OCI-LY1 (cell line): ENCODE measurements at regions not wholly inside any gene's neighbourhood (a gene's known extent, or its start where the extent isn't known, plus 50 kb on each side); places are given as distances from the start of the nearest gene placed in this dataset.

Source experiments
- H2AFZ ChIP-seq: fragments of 200-600 bp; sonication (generic), shearing (Covaris generic); 2 replicates; pipeline ENCODE4 v1.6.0; 2014; ENCODE audit warnings: antibody characterized with exemption, mild to moderate bottlenecking, low read length
- H3F3A ChIP-seq: fragments of 200-600 bp; sonication (generic), shearing (Covaris generic); 2 replicates; pipeline ENCODE4 v1.6.0; 2014; ENCODE audit warnings: mild to moderate bottlenecking, antibody characterized with exemption, low read length, moderate library complexity; ENCODE audit not compliant: insufficient read depth
- H3K27ac ChIP-seq: fragments of 200-600 bp; sonication (generic); 2 replicates; pipeline ENCODE4 v1.5.1; 2014; ENCODE audit warnings: low read length, mixed run types, mild to moderate bottlenecking, low read depth; ENCODE audit not compliant: poor library complexity, severe bottlenecking
- H3K27me3 ChIP-seq: fragments of 200-600 bp; sonication (generic); 2 replicates; pipeline ENCODE4 v1.6.0; 2014; ENCODE audit warnings: antibody characterized with exemption, mild to moderate bottlenecking, low read length, moderate library complexity; ENCODE audit not compliant: insufficient read depth
- H3K36me3 ChIP-seq: fragments of 200-600 bp; sonication (generic); 2 replicates; pipeline ENCODE4 v1.6.1; 2014; ENCODE audit warnings: mild to moderate bottlenecking, antibody characterized with exemption, low read length, moderate library complexity, mixed read lengths; ENCODE audit not compliant: insufficient read depth
- H3K4me1 ChIP-seq: fragments of 200-600 bp; sonication (generic); 2 replicates; pipeline ENCODE4 v1.5.1; 2014; ENCODE audit warnings: mild to moderate bottlenecking, low read length, moderate library complexity; ENCODE audit not compliant: insufficient read depth, severe bottlenecking
- H3K4me2 ChIP-seq: fragments of 200-600 bp; sonication (generic), shearing (Covaris generic); 2 replicates; pipeline ENCODE4 v1.6.1; 2014; ENCODE audit warnings: low read length
- H3K4me3 ChIP-seq: fragments of 200-600 bp; sonication (generic); 2 replicates; pipeline ENCODE4 v1.5.1; 2014; ENCODE audit warnings: low read length, low read depth, mild to moderate bottlenecking, mixed read lengths; ENCODE audit not compliant: poor library complexity, severe bottlenecking
- H3K79me2 ChIP-seq: fragments of 200-600 bp; shearing (Covaris generic); 2 replicates; pipeline ENCODE4 v1.6.1; 2016; ENCODE audit warnings: mixed run types, low read length, mixed read lengths; ENCODE audit not compliant: insufficient read depth
- H3K9ac ChIP-seq: fragments of 200-600 bp; sonication (generic), shearing (Covaris generic); 2 replicates; pipeline ENCODE4 v1.6.1; 2014; ENCODE audit warnings: mild to moderate bottlenecking, low read length, mixed read lengths
- H3K9me2 ChIP-seq: fragments of 200-600 bp; sonication (generic), shearing (Covaris generic); 2 replicates; pipeline ENCODE4 v1.6.1; 2014; ENCODE audit warnings: low read depth, mild to moderate bottlenecking, low read length, mixed read lengths
- H3K9me3 ChIP-seq: fragments of 200-600 bp; shearing (Covaris generic); 2 replicates; pipeline ENCODE4 v1.6.1; 2014; ENCODE audit warnings: low read length, mixed read lengths
- H4K20me1 ChIP-seq: fragments of 200-600 bp; sonication (generic), shearing (Covaris generic); 2 replicates; pipeline ENCODE4 v1.6.0; 2016; ENCODE audit warnings: mild to moderate bottlenecking, low read length; ENCODE audit not compliant: insufficient read depth
- CTCF ChIP-seq: fragments of 200-600 bp; sonication (generic), shearing (Covaris generic); IDR thresholded peaks from 2 replicates; pipeline ENCODE4 v1.5.1; 2017; ENCODE audit warnings: mild to moderate bottlenecking, antibody characterized with exemption, low read length, moderate library complexity, mixed read lengths
- EZH2 ChIP-seq: fragments of 200-600 bp; sonication (generic), shearing (Covaris generic); IDR thresholded peaks from 2 replicates; pipeline ENCODE4 v1.8.0; 2017; ENCODE audit warnings: borderline replicate concordance, mixed run types, mild to moderate bottlenecking, antibody characterized with exemption, low read length, moderate library complexity, mixed read lengths

- no peak overlapping the region for H3K27ac ChIP-seq
- no peaks in the 10 kb centered on the region for H3K36me3 ChIP-seq
- no peaks in the 10 kb centered on the region for H3F3A ChIP-seq
- no peak overlapping the region for H2AFZ ChIP-seq
- no peak overlapping the region for H3K4me2 ChIP-seq
- H3K27me3 ChIP-seq: peaks cover 3% of the 10 kb centered on the region; the same call in 1 of the 2 replicates
- no peaks in the 10 kb centered on the region for H3K4me1 ChIP-seq
- H3K9me2 ChIP-seq: no peaks in the 10 kb centered on the region
- H3K9me3 ChIP-seq: no peaks in the 10 kb centered on the region
- no peak overlapping the region for H3K9ac ChIP-seq
- no peak overlapping the region for H3K4me3 ChIP-seq
- no peak for TF ChIP-seq EZH2
- TF ChIP-seq CTCF: no peak
- no peaks in the 10 kb centered on the region for H4K20me1 ChIP-seq
- H3K79me2 ChIP-seq: no peaks in the 10 kb centered on the region
Observed at GRCh38 chr2:120953066-120953756, 217.5 kb downstream of the GLI2 start.

- no peak for TF ChIP-seq EZH2
- no peak for TF ChIP-seq CTCF
- Histone ChIP-seq H2AFZ (no peak overlapping the region), H3K9me3 (no peaks in the 10 kb centered on the region), H3K9me2 (no peaks in the 10 kb centered on the region), H3K4me2 (no peak overlapping the region), H3K9ac (no peak overlapping the region), H4K20me1 (no peaks in the 10 kb centered on the region), H3K27ac (no peak overlapping the region), H3K36me3 (no peaks in the 10 kb centered on the region), H3F3A (no peaks in the 10 kb centered on the region), H3K27me3 (peaks cover 3% of the 10 kb centered on the region; the same call in 1 of the 2 replicates), H3K4me3 (no peak overlapping the region), H3K79me2 (no peaks in the 10 kb centered on the region), H3K4me1 (no peaks in the 10 kb centered on the region)
Observed at GRCh38 chr2:120953843-120954584, 218.3 kb downstream of the GLI2 start.

- Histone ChIP-seq H3K9me2 (no peaks in the 10 kb centered on the region), H3K36me3 (no peaks in the 10 kb centered on the region), H3K27me3 (peaks cover 3% of the 10 kb centered on the region; the same call in 1 of the 2 replicates), H3K9ac (no peak overlapping the region), H3K9me3 (no peaks in the 10 kb centered on the region), H3K4me1 (no peaks in the 10 kb centered on the region), H3K4me2 (no peak overlapping the region), H3K4me3 (no peak overlapping the region), H4K20me1 (no peaks in the 10 kb centered on the region), H3F3A (no peaks in the 10 kb centered on the region), H3K27ac (no peak overlapping the region), H3K79me2 (no peaks in the 10 kb centered on the region), H2AFZ (no peak overlapping the region)
- TF ChIP-seq CTCF: no peak
- no peak for TF ChIP-seq EZH2
Observed at GRCh38 chr2:120954939-120955338, 219.3 kb downstream of the GLI2 start.
